ENCODE measurements at regions not wholly inside any gene's neighbourhood (a gene's known extent, or its start where the extent isn't known, plus 50 kb on each side); places are given as distances from the start of the nearest gene placed in this dataset.

DNA sequence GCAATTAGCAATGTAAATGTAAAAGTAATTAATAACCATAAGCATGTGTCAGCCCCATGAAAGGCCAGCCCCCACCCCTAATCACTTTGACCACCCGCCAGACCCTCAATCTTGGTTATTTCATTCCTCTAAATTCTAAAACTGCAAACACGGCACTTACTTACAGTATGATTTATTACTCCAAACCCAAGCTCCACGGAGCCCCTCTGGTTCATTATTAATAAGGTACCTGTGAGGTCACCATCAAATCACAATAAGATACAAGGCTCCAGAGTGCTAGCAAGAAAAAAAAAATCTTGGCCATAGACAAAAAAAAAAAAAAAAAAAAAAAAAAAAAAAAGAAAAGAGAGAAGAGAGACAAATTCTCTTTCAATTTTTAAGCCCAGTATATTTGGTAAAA lies 879.5 kb downstream of the TDRD15 start:
- peaks cover 42% of the 10 kb centered on the region for H3K9me3 ChIP-seq (ENCODE audit: low read length)
- POLR2A ChIA-PET = no interaction called here

DNA sequence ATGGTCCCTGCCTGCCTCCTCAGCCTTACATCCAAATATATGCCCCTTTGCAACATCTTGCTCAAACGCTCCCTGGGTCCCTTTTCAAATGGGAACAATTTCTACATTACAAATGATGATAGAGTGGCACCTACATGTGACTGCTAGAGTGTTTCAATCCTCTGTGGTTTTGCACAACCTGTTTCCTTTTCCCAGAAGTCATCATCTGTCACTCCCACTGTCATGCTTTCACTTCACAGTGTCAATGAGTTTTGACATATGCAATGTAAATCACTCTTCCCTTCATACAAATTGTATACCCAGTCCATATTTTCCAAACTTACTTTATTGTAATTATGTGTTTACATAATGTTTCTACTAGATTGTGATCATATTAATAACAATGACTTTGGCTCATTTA lies 887.3 kb downstream of the TDRD15 start:
- H3K4me3 ChIP-seq (replicated peaks in 1 of 3; ENCODE audit: insufficient read depth in 1 of 3, low read depth in 2 of 3, low read length in 3 of 3) = no peak overlapping the region
- ATAC-seq (no peak), FAIRE-seq (no peak), DNase-seq (ENCODE audit: low spot score) (no peak)
- H3K4me2 ChIP-seq (ENCODE audit: low read depth, low read length) = no peak overlapping the region
- intact Hi-C loops (cut with micrococcal nuclease; ENCODE audit: unreplicated experiment) (no loop called here), in situ Hi-C loops (cut with HindIII; ENCODE audit: extremely low pct_ligation_motif_present, low pct_unique_long_range_greater_than_20kb) (no loop called here)
- WGBS (ENCODE audit: low lambda C conversion rate) = 0% methylated on average over 1 of the region's 1 CpG
- H3K4me1 ChIP-seq (ENCODE audit: insufficient read depth, low read length) = no peaks in the 10 kb centered on the region
- peaks cover 9% of the 10 kb centered on the region; the same call in 1 of the 2 replicates for H3K9me3 ChIP-seq (ENCODE audit: low read length)
- no peaks in the 10 kb centered on the region for H4K20me1 ChIP-seq (ENCODE audit: insufficient read depth, low read length)
- BruUV-seq (replicated peaks) = no TSS peak
- H3K27me3 ChIP-seq (ENCODE audit: control insufficient read depth in 1 of 2, insufficient read depth in 2 of 2, low read length in 2 of 2) = no peaks in the 10 kb centered on the region
- H3K9ac ChIP-seq (ENCODE audit: insufficient read depth, low read depth, low read length) = no peak overlapping the region
- no peaks in the 10 kb centered on the region for H3K36me3 ChIP-seq (replicated peaks in 1 of 2; ENCODE audit: control insufficient read depth in 1 of 2, insufficient read depth in 2 of 2, low read length in 2 of 2)
- ChIA-PET CTCF (ENCODE audit: low intra/inter-chr PET ratio, low total read pairs) (no interaction called here), POLR2A (no interaction called here)
- no peaks in the 10 kb centered on the region for H3K79me2 ChIP-seq (ENCODE audit: insufficient read depth, low read length)
- H3K27ac ChIP-seq (ENCODE audit: extremely low read length, insufficient read depth, low read length) = no peak overlapping the region
- no peak overlapping the region for H2AFZ ChIP-seq (ENCODE audit: low read length)
- TF ChIP-seq PRMT3 (CRISPR knock-in tag; IDR thresholded peaks at IDR 0.05; ENCODE audit: borderline replicate concordance, low read depth) (no peak), KLF6 (CRISPR knock-in tag; IDR thresholded peaks at IDR 0.05) (no peak), KLF13 (CRISPR knock-in tag; IDR thresholded peaks at IDR 0.05) (no peak), ZNF343 (CRISPR knock-in tag; IDR thresholded peaks at IDR 0.05) (no peak), KAT7 (CRISPR knock-in tag; IDR thresholded peaks at IDR 0.05; ENCODE audit: borderline replicate concordance) (no peak), ESRRA (CRISPR knock-in tag; IDR thresholded peaks at IDR 0.05; ENCODE audit: low read depth) (no peak)
- TF ChIP-seq, protein P1, sequence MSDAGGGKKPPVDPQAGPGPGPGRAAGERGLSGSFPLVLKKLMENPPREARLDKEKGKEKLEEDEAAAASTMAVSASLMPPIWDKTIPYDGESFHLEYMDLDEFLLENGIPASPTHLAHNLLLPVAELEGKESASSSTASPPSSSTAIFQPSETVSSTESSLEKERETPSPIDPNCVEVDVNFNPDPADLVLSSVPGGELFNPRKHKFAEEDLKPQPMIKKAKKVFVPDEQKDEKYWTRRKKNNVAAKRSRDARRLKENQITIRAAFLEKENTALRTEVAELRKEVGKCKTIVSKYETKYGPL (CRISPR knock-in tag; IDR thresholded peaks at IDR 0.05) = no peak
- TF ChIP-seq, protein P2, sequence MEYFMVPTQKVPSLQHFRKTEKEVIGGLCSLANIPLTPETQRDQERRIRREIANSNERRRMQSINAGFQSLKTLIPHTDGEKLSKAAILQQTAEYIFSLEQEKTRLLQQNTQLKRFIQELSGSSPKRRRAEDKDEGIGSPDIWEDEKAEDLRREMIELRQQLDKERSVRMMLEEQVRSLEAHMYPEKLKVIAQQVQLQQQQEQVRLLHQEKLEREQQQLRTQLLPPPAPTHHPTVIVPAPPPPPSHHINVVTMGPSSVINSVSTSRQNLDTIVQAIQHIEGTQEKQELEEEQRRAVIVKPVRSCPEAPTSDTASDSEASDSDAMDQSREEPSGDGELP (IDR thresholded peaks at IDR 0.05; ENCODE audit: borderline replicate concordance, low read depth) = no peak
- TF ChIP-seq, protein P3, sequence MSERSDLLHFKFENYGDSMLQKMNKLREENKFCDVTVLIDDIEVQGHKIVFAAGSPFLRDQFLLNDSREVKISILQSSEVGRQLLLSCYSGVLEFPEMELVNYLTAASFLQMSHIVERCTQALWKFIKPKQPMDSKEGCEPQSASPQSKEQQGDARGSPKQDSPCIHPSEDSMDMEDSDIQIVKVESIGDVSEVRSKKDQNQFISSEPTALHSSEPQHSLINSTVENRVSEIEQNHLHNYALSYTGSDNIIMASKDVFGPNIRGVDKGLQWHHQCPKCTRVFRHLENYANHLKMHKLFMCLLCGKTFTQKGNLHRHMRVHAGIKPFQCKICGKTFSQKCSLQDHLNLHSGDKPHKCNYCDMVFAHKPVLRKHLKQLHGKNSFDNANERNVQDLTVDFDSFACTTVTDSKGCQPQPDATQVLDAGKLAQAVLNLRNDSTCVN (CRISPR knock-in tag; IDR thresholded peaks at IDR 0.05; ENCODE audit: borderline replicate concordance) = no peak
- TF ChIP-seq, protein P4, sequence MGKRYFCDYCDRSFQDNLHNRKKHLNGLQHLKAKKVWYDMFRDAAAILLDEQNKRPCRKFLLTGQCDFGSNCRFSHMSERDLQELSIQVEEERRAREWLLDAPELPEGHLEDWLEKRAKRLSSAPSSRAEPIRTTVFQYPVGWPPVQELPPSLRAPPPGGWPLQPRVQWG (CRISPR knock-in tag; IDR thresholded peaks at IDR 0.05; ENCODE audit: borderline replicate concordance, low read depth) = no peak

More for the DNA sequence above, 879.5 kb downstream of the TDRD15 start:
- H3K9ac ChIP-seq (ENCODE audit: insufficient read depth, low read depth, low read length) = no peak overlapping the region
- no peak overlapping the region for H2AFZ ChIP-seq (ENCODE audit: low read length)
- FAIRE-seq (no peak), DNase-seq (ENCODE audit: low spot score) (no peak), ATAC-seq (no peak)
- TF ChIP-seq FOXA1 (IDR thresholded peaks at IDR 0.05) (no peak), FOXA1 (CRISPR knock-in tag; IDR thresholded peaks at IDR 0.05) (no peak), SIX4 (CRISPR knock-in tag; IDR thresholded peaks at IDR 0.05) (no peak), KMT2A (CRISPR knock-in tag; IDR thresholded peaks at IDR 0.05) (no peak), CCDC6 (CRISPR knock-in tag; IDR thresholded peaks at IDR 0.05) (no peak), ZC3H4 (CRISPR knock-in tag; IDR thresholded peaks at IDR 0.05; ENCODE audit: borderline replicate concordance) (no peak), TGIF2 (CRISPR knock-in tag; IDR thresholded peaks at IDR 0.05) (no peak), PHF5A (CRISPR knock-in tag; IDR thresholded peaks at IDR 0.05; ENCODE audit: low read depth, unreplicated experiment) (no peak), SMAD1 (CRISPR knock-in tag; IDR thresholded peaks at IDR 0.05; ENCODE audit: borderline replicate concordance, low read depth) (no peak), RXRB (CRISPR knock-in tag; IDR thresholded peaks at IDR 0.05; ENCODE audit: borderline replicate concordance) (no peak), ZNF746 (CRISPR knock-in tag; IDR thresholded peaks at IDR 0.05) (no peak)
- TF ChIP-seq, protein P5, sequence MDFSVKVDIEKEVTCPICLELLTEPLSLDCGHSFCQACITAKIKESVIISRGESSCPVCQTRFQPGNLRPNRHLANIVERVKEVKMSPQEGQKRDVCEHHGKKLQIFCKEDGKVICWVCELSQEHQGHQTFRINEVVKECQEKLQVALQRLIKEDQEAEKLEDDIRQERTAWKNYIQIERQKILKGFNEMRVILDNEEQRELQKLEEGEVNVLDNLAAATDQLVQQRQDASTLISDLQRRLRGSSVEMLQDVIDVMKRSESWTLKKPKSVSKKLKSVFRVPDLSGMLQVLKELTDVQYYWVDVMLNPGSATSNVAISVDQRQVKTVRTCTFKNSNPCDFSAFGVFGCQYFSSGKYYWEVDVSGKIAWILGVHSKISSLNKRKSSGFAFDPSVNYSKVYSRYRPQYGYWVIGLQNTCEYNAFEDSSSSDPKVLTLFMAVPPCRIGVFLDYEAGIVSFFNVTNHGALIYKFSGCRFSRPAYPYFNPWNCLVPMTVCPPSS (IDR thresholded peaks at IDR 0.05) = no peak
- in situ Hi-C loops (cut with HindIII; ENCODE audit: extremely low pct_ligation_motif_present, low pct_unique_long_range_greater_than_20kb) = no loop called here
- intact Hi-C loops (cut with micrococcal nuclease; ENCODE audit: unreplicated experiment) = loop anchor here (10.0 kb wide), 1 partner anchor 122 kb away; no protein-coding TSS in a partner anchor
- H3K79me2 ChIP-seq (ENCODE audit: insufficient read depth, low read length) = no peaks in the 10 kb centered on the region
- no peaks in the 10 kb centered on the region for H3K27me3 ChIP-seq (ENCODE audit: control insufficient read depth in 1 of 2, insufficient read depth in 2 of 2, low read length in 2 of 2)
- 13% methylated on average over 3 of the region's 3 CpGs for whole genome bisulfite sequencing (ENCODE audit: low lambda C conversion rate)
- H3K4me1 ChIP-seq (ENCODE audit: insufficient read depth, low read length) = no peaks in the 10 kb centered on the region
- H3K4me2 ChIP-seq (ENCODE audit: low read depth, low read length) = no peak overlapping the region
- no TSS peak for BruUV-seq (replicated peaks)
- H4K20me1 ChIP-seq (ENCODE audit: insufficient read depth, low read length) = no peaks in the 10 kb centered on the region
- no peaks in the 10 kb centered on the region for H3K36me3 ChIP-seq (replicated peaks in 1 of 2; ENCODE audit: control insufficient read depth in 1 of 2, insufficient read depth in 2 of 2, low read length in 2 of 2)
- no peak overlapping the region for H3K4me3 ChIP-seq (replicated peaks in 1 of 3; ENCODE audit: insufficient read depth in 1 of 3, low read depth in 2 of 3, low read length in 3 of 3)
- no peak overlapping the region for H3K27ac ChIP-seq (ENCODE audit: extremely low read length, insufficient read depth, low read length)
- CTCF ChIA-PET (ENCODE audit: low intra/inter-chr PET ratio, low total read pairs) = no interaction called here

Measured in HepG2 (cell line).